ENCODE measurements at regions not wholly inside any gene's neighbourhood (a gene's known extent, or its start where the extent isn't known, plus 50 kb on each side); places are given as distances from the start of the nearest gene placed in this dataset.
"Not testable (repeated sequence)": the region's sequence is repeated elsewhere in the genome, so short reads cannot be mapped to it uniquely, and the experiment has no call there.

DNA sequence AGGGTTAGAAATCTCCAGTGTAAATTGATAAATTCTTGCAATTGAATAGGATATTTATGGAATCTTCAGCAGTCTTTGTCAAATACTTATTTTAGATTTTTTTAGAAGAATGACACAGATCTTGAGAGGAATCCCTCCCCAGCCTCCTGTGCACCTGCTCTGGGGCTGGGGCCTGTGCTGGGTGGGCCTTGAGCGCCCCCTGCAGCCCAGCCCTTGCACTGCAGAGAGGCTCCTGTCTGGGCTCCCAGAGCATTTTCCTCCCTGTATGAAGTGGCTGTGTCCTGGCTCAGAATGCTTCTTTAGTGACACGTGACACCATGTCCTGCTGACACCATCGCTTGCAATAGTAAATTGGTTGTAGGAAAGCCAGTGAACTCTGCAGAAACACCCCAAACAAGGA lies 141.1 kb downstream of the POTEB start:
- in situ Hi-C loops (cut with MboI): loop anchor here (25.0 kb wide), 2 partner anchors 474 to 1074 kb away; no protein-coding TSS in a partner anchor
- H3K4me1 ChIP-seq (replicated peaks in 1 of 2; ENCODE audit: control insufficient read depth in 2 of 2, insufficient read depth in 2 of 2, low read length in 2 of 2); H3K4me2 ChIP-seq (ENCODE audit: insufficient read depth, low read length); H3K4me3 ChIP-seq; H3K36me3 ChIP-seq (ENCODE audit: control insufficient read depth, insufficient read depth, low read length); H3K27ac ChIP-seq (ENCODE audit: extremely low read depth, low read depth, low read length); FAIRE-seq; intact Hi-C loops (cut with micrococcal nuclease); H2AFZ ChIP-seq (ENCODE audit: low read depth, low read length); H3K79me2 ChIP-seq (ENCODE audit: control insufficient read depth, insufficient read depth, low read length); H3K9me1 ChIP-seq (ENCODE audit: control insufficient read depth, insufficient read depth, low read length); H3K9me3 ChIP-seq (replicated peaks; ENCODE audit: control insufficient read depth, insufficient read depth, low read depth, low read length); CTCF ChIA-PET (ENCODE audit: low intra/inter-chr PET ratio); H4K20me1 ChIP-seq (replicated peaks; ENCODE audit: control insufficient read depth, insufficient read depth, low read length); BruUV-seq (replicated peaks); H3K27me3 ChIP-seq (ENCODE audit: control insufficient read depth in 2 of 2, insufficient read depth in 2 of 2, low read length in 2 of 2); POLR2A ChIA-PET; DNase-seq (ENCODE audit: extremely low read depth in 1 of 4, low spot score in 3 of 4); H3K9ac ChIP-seq (ENCODE audit: insufficient read depth in 1 of 2, low read depth in 2 of 2, low read length in 2 of 2): not testable (repeated sequence)
- WGBS (ENCODE audit: insufficient coverage, low coverage, missing lambda C conversion rate): no CpG with 5 or more reads among the region's 3 CpGs
- ATAC-seq: peak; percentile 65; the same call in 2 of the 3 replicates

DNA sequence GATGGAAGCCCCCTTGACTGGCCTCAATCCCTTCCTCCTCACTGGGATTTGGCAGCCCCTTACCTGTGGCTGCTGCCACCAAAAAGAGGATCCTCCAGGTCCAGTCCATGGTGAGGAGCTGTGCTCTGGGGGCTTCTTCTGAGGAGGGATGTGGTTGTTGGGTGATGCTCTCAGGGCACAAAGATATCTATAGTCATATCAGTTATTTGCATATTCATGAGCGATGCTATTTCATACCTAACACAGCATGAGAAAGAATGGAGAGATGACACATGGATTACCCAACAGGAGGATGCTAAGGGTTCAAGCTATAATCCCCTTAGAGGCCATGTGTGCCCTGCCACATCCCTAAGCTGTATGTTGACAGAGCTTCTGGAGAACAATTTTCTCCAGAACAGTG lies 141.7 kb downstream of the POTEB start:
- DNase-seq (ENCODE audit: extremely low read depth in 1 of 4, low spot score in 3 of 4); intact Hi-C loops (cut with micrococcal nuclease); H3K4me2 ChIP-seq (ENCODE audit: insufficient read depth, low read length); ATAC-seq; FAIRE-seq; CTCF ChIA-PET (ENCODE audit: low intra/inter-chr PET ratio); H3K4me3 ChIP-seq; BruUV-seq (replicated peaks); H3K27me3 ChIP-seq (ENCODE audit: control insufficient read depth in 2 of 2, insufficient read depth in 2 of 2, low read length in 2 of 2); H3K27ac ChIP-seq (ENCODE audit: extremely low read depth, low read depth, low read length); POLR2A ChIA-PET; H3K36me3 ChIP-seq (ENCODE audit: control insufficient read depth, insufficient read depth, low read length); H2AFZ ChIP-seq (ENCODE audit: low read depth, low read length); H3K79me2 ChIP-seq (ENCODE audit: control insufficient read depth, insufficient read depth, low read length); H3K9me1 ChIP-seq (ENCODE audit: control insufficient read depth, insufficient read depth, low read length); H3K9me3 ChIP-seq (replicated peaks; ENCODE audit: control insufficient read depth, insufficient read depth, low read depth, low read length); H4K20me1 ChIP-seq (replicated peaks; ENCODE audit: control insufficient read depth, insufficient read depth, low read length); H3K4me1 ChIP-seq (replicated peaks in 1 of 2; ENCODE audit: control insufficient read depth in 2 of 2, insufficient read depth in 2 of 2, low read length in 2 of 2); H3K9ac ChIP-seq (ENCODE audit: insufficient read depth in 1 of 2, low read depth in 2 of 2, low read length in 2 of 2): not testable (repeated sequence)
- in situ Hi-C loops (cut with MboI): loop anchor here (25.0 kb wide), 2 partner anchors 474 to 1074 kb away; no protein-coding TSS in a partner anchor
- WGBS (ENCODE audit: insufficient coverage, low coverage, missing lambda C conversion rate): no CpG with 5 or more reads among the region's 1 CpG

DNA sequence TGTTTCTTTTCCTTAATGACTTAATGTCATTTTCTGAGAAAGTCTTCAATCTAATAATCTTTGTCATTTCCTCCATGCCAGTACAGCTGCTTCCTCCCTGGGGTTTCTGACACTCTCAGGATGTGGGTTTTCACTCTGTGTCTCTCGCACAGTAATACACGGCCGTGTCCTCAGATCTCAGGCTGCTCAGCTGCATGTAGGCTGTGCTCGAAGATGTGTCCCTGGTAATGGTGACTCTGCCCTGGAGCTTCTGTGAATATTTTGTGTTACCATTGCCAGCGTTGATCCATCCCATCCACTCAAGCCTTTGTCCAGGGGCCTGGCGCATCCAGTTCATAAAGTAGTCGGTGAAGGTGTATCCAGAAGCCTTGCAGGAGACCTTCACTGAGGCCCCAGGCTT lies 142.2 kb downstream of the POTEB start:
- H3K4me1 ChIP-seq (replicated peaks in 1 of 2; ENCODE audit: control insufficient read depth in 2 of 2, insufficient read depth in 2 of 2, low read length in 2 of 2); H2AFZ ChIP-seq (ENCODE audit: low read depth, low read length); H3K9ac ChIP-seq (ENCODE audit: insufficient read depth in 1 of 2, low read depth in 2 of 2, low read length in 2 of 2); H3K27ac ChIP-seq (ENCODE audit: extremely low read depth, low read depth, low read length); H3K36me3 ChIP-seq (ENCODE audit: control insufficient read depth, insufficient read depth, low read length); DNase-seq (ENCODE audit: extremely low read depth in 1 of 4, low spot score in 3 of 4); H3K9me3 ChIP-seq (replicated peaks; ENCODE audit: control insufficient read depth, insufficient read depth, low read depth, low read length); BruUV-seq (replicated peaks); FAIRE-seq; H3K9me1 ChIP-seq (ENCODE audit: control insufficient read depth, insufficient read depth, low read length); H3K4me2 ChIP-seq (ENCODE audit: insufficient read depth, low read length); H3K4me3 ChIP-seq; H4K20me1 ChIP-seq (replicated peaks; ENCODE audit: control insufficient read depth, insufficient read depth, low read length); intact Hi-C loops (cut with micrococcal nuclease); H3K79me2 ChIP-seq (ENCODE audit: control insufficient read depth, insufficient read depth, low read length); POLR2A ChIA-PET; ATAC-seq; CTCF ChIA-PET (ENCODE audit: low intra/inter-chr PET ratio); H3K27me3 ChIP-seq (ENCODE audit: control insufficient read depth in 2 of 2, insufficient read depth in 2 of 2, low read length in 2 of 2): not testable (repeated sequence)
- in situ Hi-C loops (cut with MboI): loop anchor here (25.0 kb wide), 2 partner anchors 473 to 1073 kb away; no protein-coding TSS in a partner anchor
- WGBS (ENCODE audit: insufficient coverage, low coverage, missing lambda C conversion rate): no CpG with 5 or more reads among the region's 7 CpGs

DNA sequence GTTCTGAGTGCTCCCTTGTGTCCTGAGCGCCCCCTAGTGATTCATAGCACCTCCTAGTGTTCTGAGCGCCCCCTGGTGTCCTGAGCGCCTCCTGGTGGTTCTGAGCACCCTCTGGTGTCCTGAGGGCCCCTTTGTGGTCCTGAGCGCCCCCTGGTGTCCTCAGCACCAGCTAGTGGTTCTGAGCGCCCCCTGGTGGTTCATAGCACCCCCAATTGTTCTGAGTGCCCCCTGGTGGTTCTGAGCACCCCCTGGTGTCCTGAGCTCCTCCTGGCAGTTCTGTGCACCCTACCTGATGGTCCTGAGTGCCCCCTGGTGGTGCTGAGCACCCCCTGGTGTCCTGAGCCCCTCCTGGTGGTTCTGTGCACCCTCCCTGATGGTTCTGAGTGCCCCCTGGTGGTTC lies 146.0 kb downstream of the POTEB start:
- no CpG with 5 or more reads among the region's 5 CpGs for WGBS (ENCODE audit: insufficient coverage, low coverage, missing lambda C conversion rate)
- BruUV-seq (replicated peaks): not testable (repeated sequence)

More for the DNA sequence above, 146.0 kb downstream of the POTEB start:
- FAIRE-seq; H3K79me2 ChIP-seq (ENCODE audit: control insufficient read depth, insufficient read depth, low read length); H4K20me1 ChIP-seq (replicated peaks; ENCODE audit: control insufficient read depth, insufficient read depth, low read length); H3K9ac ChIP-seq (ENCODE audit: insufficient read depth in 1 of 2, low read depth in 2 of 2, low read length in 2 of 2); POLR2A ChIA-PET; H2AFZ ChIP-seq (ENCODE audit: low read depth, low read length); H3K9me1 ChIP-seq (ENCODE audit: control insufficient read depth, insufficient read depth, low read length); H3K4me2 ChIP-seq (ENCODE audit: insufficient read depth, low read length); H3K27ac ChIP-seq (ENCODE audit: extremely low read depth, low read depth, low read length); CTCF ChIA-PET (ENCODE audit: low intra/inter-chr PET ratio); DNase-seq (ENCODE audit: extremely low read depth in 1 of 4, low spot score in 3 of 4); intact Hi-C loops (cut with micrococcal nuclease); H3K4me1 ChIP-seq (replicated peaks in 1 of 2; ENCODE audit: control insufficient read depth in 2 of 2, insufficient read depth in 2 of 2, low read length in 2 of 2); H3K36me3 ChIP-seq (ENCODE audit: control insufficient read depth, insufficient read depth, low read length); H3K9me3 ChIP-seq (replicated peaks; ENCODE audit: control insufficient read depth, insufficient read depth, low read depth, low read length); H3K27me3 ChIP-seq (ENCODE audit: control insufficient read depth in 2 of 2, insufficient read depth in 2 of 2, low read length in 2 of 2); H3K4me3 ChIP-seq: not testable (repeated sequence)
- peak; percentile 58 for ATAC-seq
- in situ Hi-C loops (cut with MboI): loop anchor here (25.0 kb wide), 2 partner anchors 469 to 1069 kb away; no protein-coding TSS in a partner anchor

All from K562 (cell line).